Stimulated activated CD4-positive, alpha-beta T cell treated with anti-CD3 and anti-CD28 coated beads, Interleukin-12 subunit alpha, Interleukin-12 subunit beta, amount 100 ng/mL, for 24 hours (primary cell): ENCODE measurements at regions not wholly inside any gene's neighbourhood (a gene's known extent, or its start where the extent isn't known, plus 50 kb on each side); places are given as distances from the start of the nearest gene placed in this dataset.

ENCODE experiments used
- DNase-seq, 2 experiments: peaks; one replicate each; pipeline ENCODE4 v3.0.0-alpha.2; 2020; ENCODE audit warnings: low read depth in 2 of 2

DNA sequence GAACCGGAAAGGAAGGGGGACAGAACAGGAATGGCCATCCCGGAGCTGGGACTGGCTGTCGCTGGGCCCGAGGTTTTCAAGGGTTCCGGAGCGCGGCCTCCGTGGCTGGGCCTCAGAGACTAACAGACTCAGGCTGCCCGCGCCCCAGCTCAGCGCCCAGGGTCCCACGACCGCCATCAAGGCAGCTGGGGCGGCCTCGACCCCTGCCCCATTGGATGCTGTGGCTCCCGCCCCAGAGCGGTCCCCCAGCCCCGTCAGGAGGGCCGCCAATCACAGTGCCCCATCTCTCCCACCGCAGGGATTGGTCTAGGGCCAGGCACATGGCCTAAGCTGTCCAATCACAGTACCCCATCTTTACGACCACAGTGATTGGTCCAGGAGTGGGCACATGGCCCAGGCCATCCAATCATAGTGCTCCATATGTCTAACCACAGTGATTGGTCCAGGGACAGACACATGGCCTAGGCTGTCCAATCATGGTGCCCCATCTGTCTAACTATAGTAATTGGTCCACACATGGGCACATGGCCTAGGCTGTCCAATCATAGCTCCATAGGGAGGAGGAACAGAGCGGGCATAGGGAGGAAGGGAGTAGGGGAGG, 105.3 kb upstream of the NKX1-1 start:
- no peak for DNase-seq

GRCh38 chr4:1510931-1511330, 104.7 kb upstream of the NKX1-1 start:
- DNase-seq = no peak

DNA sequence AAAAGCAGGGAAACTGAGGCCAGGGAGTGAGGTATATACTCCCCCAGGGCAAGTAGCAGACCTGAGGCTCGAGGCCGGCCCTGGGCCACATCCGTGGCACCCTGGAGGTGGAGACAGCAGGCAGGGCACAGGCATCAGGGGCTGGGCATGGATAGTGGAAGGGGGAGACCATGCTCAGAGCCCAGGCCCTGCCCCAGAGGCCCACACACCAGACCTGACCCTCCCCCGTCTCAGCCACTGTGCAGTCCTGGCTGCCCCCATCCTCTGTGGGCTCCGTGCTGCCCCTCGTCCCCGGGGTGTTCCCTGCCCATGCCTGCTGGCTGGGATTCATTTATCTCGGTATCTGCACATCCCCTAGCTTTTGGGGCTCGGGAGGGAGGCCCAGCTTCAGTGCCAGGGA, 103.1 kb upstream of the NKX1-1 start:
- DNase-seq = no peak

DNA sequence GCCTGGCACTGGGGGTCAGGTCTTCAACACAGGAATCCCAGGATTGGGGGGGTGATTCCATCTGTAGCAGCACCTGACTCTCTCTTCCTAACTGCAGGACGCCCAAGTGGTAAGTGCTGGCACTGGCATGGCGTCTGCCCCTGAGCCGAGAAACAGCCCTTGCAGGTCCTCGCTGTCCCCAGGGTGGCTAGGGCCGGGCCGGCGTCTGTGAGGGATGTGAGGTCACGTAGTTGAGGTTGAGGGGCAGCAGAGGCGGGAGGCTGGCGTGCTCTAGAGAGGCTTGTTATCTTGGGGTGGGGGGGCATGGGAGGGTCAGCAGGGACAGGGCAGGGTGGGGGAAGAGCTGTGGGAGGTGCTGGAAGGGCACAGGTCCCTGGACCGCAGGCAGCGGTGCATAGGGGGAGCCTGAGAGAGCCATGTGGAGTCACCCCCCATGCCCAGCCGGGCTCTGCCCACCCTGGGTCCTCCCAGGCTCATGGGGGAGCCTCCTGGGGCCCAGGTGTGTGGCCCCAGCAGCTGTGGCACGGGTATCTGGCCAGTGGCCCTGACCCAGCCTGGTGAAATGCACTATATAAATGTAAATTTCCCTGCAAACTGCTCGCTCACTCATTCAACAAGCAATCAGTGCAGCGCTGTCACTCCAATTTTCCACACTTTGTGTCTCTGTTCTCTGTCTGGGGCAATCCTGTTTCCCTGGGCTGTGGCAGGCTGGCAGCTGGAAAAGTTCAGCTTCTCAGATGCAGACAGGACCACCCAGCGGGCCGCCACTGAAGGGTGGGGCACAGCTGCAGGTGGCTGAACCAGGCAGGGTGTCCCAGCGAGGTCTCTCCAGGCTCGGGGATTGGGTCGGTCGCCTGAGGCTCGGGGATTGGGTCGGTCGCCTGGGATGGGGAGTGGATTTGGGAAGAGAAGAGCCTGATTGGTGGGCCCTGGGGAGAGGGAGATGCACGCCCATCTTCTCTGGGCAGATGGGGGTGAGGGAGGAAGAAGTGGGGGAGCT, 102.2 kb upstream of the NKX1-1 start:
- DNase-seq = no peak

GRCh38 chr4:1506956-1507721, 100.9 kb upstream of the NKX1-1 start:
- DNase-seq = no peak

GRCh38 chr4:1505511-1506460, 99.5 kb upstream of the NKX1-1 start:
- no peak for DNase-seq

GRCh38 chr4:1504595-1505500, 98.6 kb upstream of the NKX1-1 start:
- no peak for DNase-seq

- no peak for DNase-seq
These were observed 97.6 kb upstream of the NKX1-1 start for GRCh38 chr4:1503583-1504471.

DNA sequence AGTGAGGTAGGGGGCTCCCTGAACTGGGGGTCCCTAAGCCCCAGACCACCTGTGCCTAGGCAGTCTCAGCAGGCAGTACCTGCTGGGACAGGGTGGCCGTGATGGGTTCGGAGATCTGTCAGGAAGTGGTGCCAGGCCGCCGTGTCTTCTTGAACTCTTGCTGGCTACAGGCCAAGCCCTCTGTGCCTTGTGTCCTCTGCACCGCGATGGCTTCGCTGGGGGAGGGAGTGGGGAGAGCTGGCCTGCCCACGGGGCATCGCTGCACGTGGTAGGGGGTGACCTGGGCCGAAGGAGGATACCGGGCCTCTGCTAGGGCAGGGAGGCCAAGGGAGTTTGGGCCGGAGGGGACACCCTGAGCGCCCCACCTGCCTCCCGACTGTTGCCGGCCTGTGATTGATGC, 96.7 kb upstream of the NKX1-1 start:
- DNase-seq = no peak

DNA sequence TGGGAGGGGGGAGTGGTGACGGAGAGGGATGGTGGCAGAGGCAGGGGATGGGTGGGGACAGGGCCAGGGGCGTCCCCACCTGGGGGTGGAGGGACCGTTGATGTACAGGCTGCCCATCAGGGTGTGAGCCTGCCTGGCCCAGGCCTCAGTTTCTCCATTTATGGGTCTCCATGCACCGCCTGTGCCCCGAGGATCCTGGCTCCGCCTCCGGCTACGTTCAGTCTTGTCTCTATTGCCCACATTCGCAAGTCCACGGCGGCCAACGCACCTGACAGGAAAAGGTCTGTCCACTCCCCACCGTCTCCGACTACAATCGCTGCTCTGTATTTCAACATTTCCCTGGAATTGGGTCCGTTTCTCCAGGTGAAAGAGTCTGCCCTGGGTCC, 96.3 kb upstream of the NKX1-1 start:
- DNase-seq = no peak

- DNase-seq = no peak
These were observed 95.7 kb upstream of the NKX1-1 start for GRCh38 chr4:1501754-1502500.

DNA sequence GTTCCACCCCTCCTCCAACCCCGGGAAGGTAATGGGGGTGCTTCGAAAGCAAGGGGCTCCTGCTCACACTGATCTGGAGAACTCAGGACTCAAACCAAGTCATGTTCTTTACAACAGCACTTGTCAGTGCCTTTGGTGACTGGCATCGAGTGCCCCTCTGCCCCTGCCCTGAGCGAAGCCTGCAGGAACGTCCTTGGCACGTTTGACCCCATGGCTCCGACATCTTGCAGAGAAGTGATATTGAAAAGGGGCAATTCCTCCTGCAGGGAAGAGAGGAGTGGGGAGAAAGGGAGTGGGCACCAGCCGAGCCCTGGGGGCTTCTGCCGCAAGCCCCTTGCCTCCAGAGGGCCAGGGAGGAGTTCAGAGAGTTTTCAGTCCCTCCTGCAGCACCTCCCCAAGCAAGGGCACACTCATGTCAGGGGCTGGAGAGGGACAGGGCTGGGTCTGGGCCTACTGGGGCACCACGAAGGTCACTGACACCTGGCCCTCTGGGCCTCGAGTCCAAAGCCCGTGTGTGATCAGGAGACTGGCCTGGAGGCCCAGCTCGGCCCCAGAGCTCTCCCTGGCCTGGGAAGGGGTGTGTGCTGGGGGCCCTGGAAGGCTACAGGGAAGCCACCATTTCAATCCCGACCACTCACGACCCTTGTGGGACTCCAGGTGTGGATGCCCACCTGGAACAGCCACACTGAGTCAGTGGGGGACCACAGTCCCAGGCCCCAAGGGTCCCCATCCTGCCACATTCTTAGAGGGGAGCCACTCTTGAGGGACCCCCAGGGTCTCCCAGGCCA, 94.9 kb upstream of the NKX1-1 start:
- no peak for DNase-seq

GRCh38 chr4:1500231-1500965, 94.2 kb upstream of the NKX1-1 start:
- DNase-seq = no peak

GRCh38 chr4:1499465-1499864, 93.2 kb upstream of the NKX1-1 start:
- no peak for DNase-seq

DNA sequence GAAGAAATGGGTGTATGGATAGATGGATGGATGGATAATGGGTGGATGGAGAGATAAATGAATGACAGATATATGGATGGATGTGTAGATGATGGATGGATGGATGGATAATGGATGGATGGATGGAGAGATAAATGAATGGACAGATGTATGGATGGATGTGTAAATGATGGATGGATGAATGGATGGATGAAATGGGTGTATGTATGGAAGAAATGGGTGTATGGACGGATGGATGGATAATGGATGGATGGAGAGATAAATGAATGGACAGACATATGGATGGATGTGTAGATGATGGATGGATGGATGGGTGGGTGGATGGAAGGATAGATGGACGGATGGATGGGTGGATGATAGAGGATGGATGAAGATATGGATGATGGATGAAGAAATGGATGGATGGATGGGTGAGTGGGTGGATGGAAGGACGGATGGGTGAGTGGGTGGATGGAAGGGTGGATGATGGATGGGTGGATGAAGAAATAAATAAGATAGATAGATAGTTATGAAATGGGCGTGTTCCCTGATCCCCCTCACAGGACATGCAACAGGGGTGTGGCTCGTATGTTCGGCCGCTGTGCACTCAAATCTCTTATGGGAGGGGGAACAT, 91.1 kb upstream of the NKX1-1 start:
- DNase-seq = no peak

DNA sequence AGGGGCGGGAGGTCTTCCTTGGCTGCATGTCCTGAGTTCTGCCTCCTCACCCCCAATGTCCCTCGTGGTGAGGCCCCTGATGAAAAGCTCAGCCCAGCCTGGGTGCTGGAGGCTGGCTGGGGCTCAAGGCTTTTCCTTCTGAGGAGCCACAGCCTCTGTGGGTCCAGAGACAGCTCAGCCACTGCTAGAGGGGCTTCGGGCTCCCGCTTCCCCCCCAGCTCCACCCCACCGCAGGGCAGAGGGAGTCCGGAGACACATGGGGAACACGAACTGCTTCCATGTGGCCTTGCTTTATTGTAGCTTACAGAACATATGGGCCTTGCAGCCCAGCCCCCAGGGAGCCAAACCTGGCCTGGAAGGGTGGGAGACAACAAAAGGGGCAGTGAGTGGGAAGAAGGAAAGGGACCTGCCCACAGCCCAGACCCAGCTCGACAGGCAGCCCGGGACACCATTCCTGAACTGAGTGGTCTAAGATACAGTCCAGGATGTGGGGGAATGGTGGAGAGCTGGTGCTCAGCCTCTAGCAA, 89.9 kb upstream of the NKX1-1 start:
- DNase-seq = no peak
